ENCODE measurements at regions not wholly inside any gene's neighbourhood (a gene's known extent, or its start where the extent isn't known, plus 50 kb on each side); places are given as distances from the start of the nearest gene placed in this dataset.

- no peak for TF ChIP-seq POLR2A (IDR thresholded peaks at IDR 0.05; ENCODE audit: low read length)
- TF ChIP-seq GATA1 (IDR thresholded peaks at IDR 0.05; ENCODE audit: low read depth, low read length), result no peak
Measured at GRCh38 chr11:70620510-70621184, 222.3 kb downstream of the CTTN start.

Data from erythroblast (primary cell).